T-cell (primary cell): ENCODE measurements at regions not wholly inside any gene's neighbourhood (a gene's known extent, or its start where the extent isn't known, plus 50 kb on each side); places are given as distances from the start of the nearest gene placed in this dataset.

ENCODE experiments used
- ATAC-seq, 4 experiments: fragments of 200-7000 bp in 3 of 4; fragments of 150-1000 bp in 1 of 4; cut with Tn5 transposase; replicated peaks in 1 of 4; 1 replicate in 3 of 4; 2 replicates in 1 of 4; pipeline ENCODE4 v1.10.0; 2021; ENCODE audit warnings: moderate library complexity in 3 of 4, mild to moderate bottlenecking in 2 of 4, moderate number of reproducible peaks in 1 of 4
- CTCF ChIA-PET, 2 donors: fragments of 300-600 bp; sonication (Branson Sonifier 250); formaldehyde crosslinking; loops; one replicate each; lab custom pipeline; 2022; ENCODE audit warnings: antibody characterized with exemption in 2 of 2; lab: Charles Lee
- POLR2A ChIA-PET, 2 donors: fragments of 300-600 bp; sonication (Branson Sonifier 250); formaldehyde crosslinking; loops; one replicate each; lab custom pipeline; 2022; ENCODE audit warnings: antibody characterized with exemption in 2 of 2; lab: Charles Lee
- DNase-seq, 35 experiments: peaks; one replicate each; pipeline versions ENCODE4 v3.0.0 to v3.0.0-alpha.2; 2013 to 2023
- H3K27ac ChIP-seq: one replicate; pipeline ENCODE4 v1.5.1; 2013; ENCODE audit warnings: low read length
- H3K27me3 ChIP-seq, 2 experiments: replicated peaks in 1 of 2; 1 replicate in 1 of 2; 2 replicates in 1 of 2; pipeline versions ENCODE4 v1.6.1 to v1.7.0; 2013; ENCODE audit warnings: low read length in 1 of 2, mixed read lengths in 1 of 2; ENCODE audit not compliant: control insufficient read depth in 2 of 2, insufficient read depth in 2 of 2; ENCODE audit errors: extremely low read depth in 1 of 2
- H3K36me3 ChIP-seq, 2 donors: 1 replicate in 1 of 2; 2 replicates in 1 of 2; pipeline versions ENCODE4 v1.6.1 to v1.7.0; 2013; ENCODE audit warnings: low read length in 1 of 2; ENCODE audit not compliant: control insufficient read depth in 2 of 2, insufficient read depth in 1 of 2; ENCODE audit errors: extremely low read depth in 1 of 2
- H3K4me1 ChIP-seq, 2 experiments: 1 replicate in 1 of 2; 2 replicates in 1 of 2; pipeline versions ENCODE4 v1.6.1 to v1.7.0; 2013; ENCODE audit warnings: low read length in 2 of 2, mixed read lengths in 1 of 2; ENCODE audit not compliant: insufficient read depth in 2 of 2, control insufficient read depth in 1 of 2; ENCODE audit errors: extremely low read depth in 1 of 2
- H3K4me3 ChIP-seq, 2 donors: 1 replicate in 1 of 2; 2 replicates in 1 of 2; pipeline versions ENCODE4 v1.5.1 to v1.7.0; 2013; ENCODE audit warnings: mild to moderate bottlenecking in 2 of 2, low read length in 1 of 2, moderate library complexity in 1 of 2; ENCODE audit not compliant: control insufficient read depth in 1 of 2; ENCODE audit errors: extremely low read depth in 1 of 2
- H3K9me3 ChIP-seq: 2 replicates; pipeline ENCODE4 v1.7.0; 2013
- H3K27ac Mint-ChIP-seq, 2 donors: one replicate each; pipeline ENCODE4 v1.8.0; 2020 to 2021; ENCODE audit warnings: mild to moderate bottlenecking in 2 of 2, mixed read lengths in 2 of 2
- H3K27me3 Mint-ChIP-seq, 2 donors: one replicate each; pipeline ENCODE4 v1.8.0; 2021 to 2022; ENCODE audit warnings: mixed read lengths in 2 of 2
- H3K36me3 Mint-ChIP-seq: one replicate; pipeline ENCODE4 v1.8.0; 2021; ENCODE audit warnings: mixed read lengths
- H3K4me1 Mint-ChIP-seq, 3 donors: one replicate each; pipeline ENCODE4 v1.8.0; 2020 to 2022; ENCODE audit warnings: mixed read lengths in 3 of 3, mild to moderate bottlenecking in 1 of 3
- H3K4me3 Mint-ChIP-seq, 3 donors: one replicate each; pipeline ENCODE4 v1.8.0; 2020 to 2022; ENCODE audit warnings: mild to moderate bottlenecking in 3 of 3, mixed read lengths in 3 of 3, moderate library complexity in 3 of 3
- H3K9me3 Mint-ChIP-seq, 3 donors: one replicate each; pipeline ENCODE4 v1.8.0; 2020 to 2022; ENCODE audit warnings: mixed read lengths in 3 of 3
- WGBS: methylation state at CpG from one replicate; pipeline ENCODE4 v1.1.5; 2013; ENCODE audit warnings: missing lambda C conversion rate; ENCODE audit not compliant: insufficient coverage; 5-methylcytosine and 5-hydroxymethylcytosine counted together

DNA sequence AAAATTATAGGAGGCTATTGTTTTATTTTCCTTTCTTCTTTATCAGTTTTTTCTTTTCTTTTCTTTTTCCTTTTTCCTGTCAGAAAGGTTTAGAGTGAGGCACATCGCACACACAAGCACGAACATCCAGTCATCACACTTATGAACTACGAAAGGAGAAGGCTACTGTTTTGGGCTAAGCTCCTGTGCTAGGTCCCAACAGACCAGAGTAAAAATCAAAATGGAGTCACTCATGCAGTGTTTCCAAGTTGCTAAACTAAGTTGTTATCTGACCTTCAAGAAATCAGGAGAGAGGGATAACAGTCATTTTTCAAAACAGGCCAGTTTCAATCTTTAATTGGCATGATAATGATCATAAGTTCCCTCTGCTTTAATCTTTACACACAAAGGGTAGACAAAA lies 93.6 kb downstream of the CD24 start:
- no peaks in the 10 kb centered on the region for H3K4me1 ChIP-seq
- ATAC-seq (no peak), DNase-seq (no peak)
- H3K36me3 ChIP-seq: no peaks in the 10 kb centered on the region
- Mint-ChIP-seq H3K27ac (no peak overlapping the region), H3K9me3 (peaks cover 0 to 6% (median 6%) of the 10 kb centered on the region in 3 donors), H3K27me3 (peaks cover 5 to 11% of the 10 kb centered on the region in 2 donors), H3K4me1 (no peaks in the 10 kb centered on the region), H3K36me3 (no peaks in the 10 kb centered on the region), H3K4me3 (no peak overlapping the region)
- H3K27ac ChIP-seq: no peak overlapping the region
- WGBS: no CpG with 5 or more reads among the region's 3 CpGs
- peaks cover 0 to under 1% of the 10 kb centered on the region in 2 experiments for H3K27me3 ChIP-seq
- ChIA-PET CTCF (no interaction called here), POLR2A (no interaction called here)
- no peak overlapping the region for H3K4me3 ChIP-seq
- H3K9me3 ChIP-seq: no peaks in the 10 kb centered on the region

DNA sequence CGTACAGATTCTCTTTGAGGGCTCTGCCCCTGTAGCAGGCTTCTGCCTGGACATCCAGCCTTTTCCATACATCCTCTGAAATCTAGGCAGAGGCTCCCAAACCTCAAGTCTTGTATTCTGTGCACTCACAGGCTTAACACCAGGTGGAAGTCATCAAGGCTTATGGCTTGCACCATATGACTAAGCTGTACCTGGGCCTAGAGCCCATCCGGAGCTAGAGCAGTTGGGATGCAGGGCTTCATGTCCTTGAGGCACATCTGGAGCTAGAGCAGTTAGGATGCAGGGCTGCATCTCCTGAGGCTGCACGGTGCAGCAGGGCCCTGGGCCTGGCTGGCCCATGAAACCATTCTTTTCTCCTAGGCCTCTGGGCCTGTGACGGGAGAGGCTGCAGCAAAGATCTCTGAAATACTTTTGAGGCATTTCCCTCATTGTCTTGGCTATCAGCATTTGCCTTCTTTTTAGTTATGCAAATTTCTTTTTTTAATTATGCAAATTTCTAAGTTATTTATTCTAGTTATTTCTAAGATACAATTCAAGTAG lies 98.7 kb downstream of the CD24 start:
- Mint-ChIP-seq H3K9me3 (peaks cover 0 to 6% (median 6%) of the 10 kb centered on the region in 3 donors), H3K4me3 (no peak overlapping the region), H3K36me3 (no peaks in the 10 kb centered on the region), H3K4me1 (no peaks in the 10 kb centered on the region), H3K27ac (no peak overlapping the region), H3K27me3 (peaks cover 2 to 4% of the 10 kb centered on the region in 2 donors)
- Histone ChIP-seq H3K27ac (no peak overlapping the region), H3K9me3 (no peaks in the 10 kb centered on the region), H3K4me1 (no peaks in the 10 kb centered on the region), H3K36me3 (no peaks in the 10 kb centered on the region), H3K27me3 (peaks cover 0 to 5% of the 10 kb centered on the region in 2 experiments), H3K4me3 (no peak overlapping the region)
- DNase-seq (no peak), ATAC-seq (no peak)
- ChIA-PET POLR2A (no interaction called here), CTCF (no interaction called here)
- 90% methylated on average over 3 of the region's 4 CpGs for WGBS

GRCh38 chr6:106874481-106874880 lies 100.0 kb downstream of the CD24 start:
- ATAC-seq: no peak

DNA sequence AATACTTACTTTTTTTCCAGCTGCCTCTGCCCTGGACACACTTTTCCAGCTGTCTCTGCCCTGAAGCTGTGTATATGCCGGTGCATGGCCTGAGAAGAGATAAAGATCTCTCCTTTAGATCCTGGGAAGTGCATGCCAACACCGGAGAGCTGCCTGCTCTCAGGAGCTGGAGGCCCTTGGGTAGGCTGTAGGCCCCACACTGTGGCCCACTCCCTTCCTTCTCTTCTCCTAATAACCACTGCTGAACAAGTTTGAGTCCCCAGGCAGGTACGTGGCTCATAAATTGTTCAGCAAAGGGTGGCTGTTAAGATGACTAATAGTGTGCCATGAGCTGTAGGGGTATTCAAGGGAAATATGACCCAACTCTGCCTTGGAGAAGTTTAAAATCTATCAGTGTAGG lies 102.5 kb downstream of the CD24 start:
- no peaks in the 10 kb centered on the region for H3K4me1 Mint-ChIP-seq
- Histone ChIP-seq H3K27ac (no peak overlapping the region), H3K4me1 (no peaks in the 10 kb centered on the region), H3K9me3 (no peaks in the 10 kb centered on the region), H3K27me3 (peaks cover 0 to 5% of the 10 kb centered on the region in 2 experiments), H3K36me3 (no peaks in the 10 kb centered on the region), H3K4me3 (no peak overlapping the region)
- no peak for ATAC-seq
- no peaks in the 10 kb centered on the region for H3K36me3 Mint-ChIP-seq
- H3K4me3 Mint-ChIP-seq: no peak overlapping the region
- DNase-seq: no peak
- CTCF ChIA-PET: no interaction called here
- no peak overlapping the region for H3K27ac Mint-ChIP-seq
- 90% methylated on average over 2 of the region's 3 CpGs for WGBS
- H3K27me3 Mint-ChIP-seq: peaks cover 2 to 3% of the 10 kb centered on the region in 2 donors
- POLR2A ChIA-PET: interaction anchor here in 1 of 2 donors (0.7 kb wide), 1 partner anchor 158 kb away, joined by 10 read pairs; no protein-coding TSS in a partner anchor
- H3K9me3 Mint-ChIP-seq: peaks cover 0 to 4% (median 4%) of the 10 kb centered on the region in 3 donors

More at GRCh38 chr6:106874481-106874880, 100.0 kb downstream of the CD24 start:
- no peak for DNase-seq
- Histone ChIP-seq H3K4me3 (no peak overlapping the region), H3K27me3 (peaks cover 0 to 5% of the 10 kb centered on the region in 2 experiments), H3K9me3 (no peaks in the 10 kb centered on the region), H3K36me3 (no peaks in the 10 kb centered on the region), H3K4me1 (no peaks in the 10 kb centered on the region), H3K27ac (no peak overlapping the region)
- Mint-ChIP-seq H3K9me3 (peaks cover 0 to 6% (median 6%) of the 10 kb centered on the region in 3 donors), H3K27me3 (peaks cover 0 to 2% of the 10 kb centered on the region in 2 donors), H3K27ac (no peak overlapping the region), H3K36me3 (no peaks in the 10 kb centered on the region), H3K4me1 (no peaks in the 10 kb centered on the region), H3K4me3 (no peak overlapping the region)
- POLR2A ChIA-PET: no interaction called here
- CTCF ChIA-PET: no interaction called here

DNA sequence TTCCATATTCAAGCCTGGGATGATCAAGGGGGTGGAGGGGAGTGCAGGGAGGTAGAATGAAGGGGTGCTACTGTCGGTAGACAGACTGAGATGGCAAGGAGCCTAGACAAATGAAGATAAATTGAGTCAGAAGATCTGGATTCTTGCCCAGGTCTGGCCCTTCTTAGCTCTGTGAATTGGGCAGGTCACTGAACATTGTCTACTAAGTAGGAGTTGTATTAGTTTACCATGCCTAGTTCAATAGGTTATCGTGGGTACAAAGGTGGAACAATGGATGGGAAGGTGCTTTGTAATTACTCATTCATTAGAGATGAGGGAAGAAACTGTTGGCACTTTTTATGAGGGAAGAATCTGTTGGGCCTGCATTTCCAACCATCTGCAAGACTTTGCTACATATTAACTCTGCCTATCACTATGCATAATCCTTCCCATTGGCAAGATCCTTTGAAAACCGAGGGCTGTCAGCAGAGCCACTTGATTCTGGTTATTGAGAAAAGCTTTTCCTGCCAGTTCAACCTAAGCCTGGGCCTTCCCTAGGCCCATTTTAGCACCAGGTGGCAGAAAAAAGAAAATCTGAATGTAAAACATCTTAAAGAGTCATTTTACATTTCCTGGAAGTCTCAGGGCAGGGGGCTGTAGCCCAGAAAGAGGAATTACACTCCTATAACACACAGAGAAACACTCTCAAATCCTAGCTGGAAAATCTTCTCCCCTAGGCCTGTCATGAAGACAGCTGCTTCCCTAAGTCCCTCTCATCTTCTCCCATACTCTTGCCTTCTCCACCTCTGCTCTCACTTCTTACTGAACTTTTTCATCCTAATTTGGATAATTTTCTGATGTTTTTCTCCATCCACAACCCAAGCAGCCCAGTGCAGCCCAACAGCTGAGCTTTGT lies 103.5 kb downstream of the CD24 start:
- Mint-ChIP-seq H3K27ac (no peak overlapping the region), H3K4me1 (no peaks in the 10 kb centered on the region), H3K36me3 (no peaks in the 10 kb centered on the region), H3K9me3 (no peaks in the 10 kb centered on the region), H3K27me3 (peaks cover 0 to 3% of the 10 kb centered on the region in 2 donors), H3K4me3 (no peak overlapping the region)
- Histone ChIP-seq H3K4me3 (no peak overlapping the region), H3K27ac (no peak overlapping the region), H3K9me3 (no peaks in the 10 kb centered on the region), H3K27me3 (peaks cover 0 to 5% of the 10 kb centered on the region in 2 experiments), H3K36me3 (no peaks in the 10 kb centered on the region), H3K4me1 (no peaks in the 10 kb centered on the region)
- WGBS: 100% methylated on average over 1 of the region's 3 CpGs
- no peak for ATAC-seq
- CTCF ChIA-PET: no interaction called here
- POLR2A ChIA-PET: no interaction called here
- DNase-seq: no peak

GRCh38 chr6:106870069-106870468 lies 104.5 kb downstream of the CD24 start:
- ATAC-seq (no peak), DNase-seq (no peak)
- Mint-ChIP-seq H3K36me3 (no peaks in the 10 kb centered on the region), H3K4me3 (no peak overlapping the region), H3K9me3 (no peaks in the 10 kb centered on the region), H3K27me3 (peaks cover 0 to 3% of the 10 kb centered on the region in 2 donors), H3K4me1 (no peaks in the 10 kb centered on the region), H3K27ac (no peak overlapping the region)
- H3K36me3 ChIP-seq: no peaks in the 10 kb centered on the region
- H3K4me1 ChIP-seq: no peaks in the 10 kb centered on the region
- H3K27ac ChIP-seq: no peak overlapping the region
- peaks cover 0 to 2% of the 10 kb centered on the region in 2 experiments for H3K27me3 ChIP-seq
- H3K9me3 ChIP-seq: no peaks in the 10 kb centered on the region
- no CpG with 5 or more reads among the region's 1 CpG for WGBS
- ChIA-PET POLR2A (no interaction called here), CTCF (no interaction called here)
- H3K4me3 ChIP-seq: no peak overlapping the region
